ENCODE measurements at regions not wholly inside any gene's neighbourhood (a gene's known extent, or its start where the extent isn't known, plus 50 kb on each side); places are given as distances from the start of the nearest gene placed in this dataset.

- no peak for ATAC-seq
These were observed 488.7 kb upstream of the COX7C start for GRCh38 chr5:86129009-86129408.

More at GRCh38 chr5:86129009-86129408, 488.7 kb upstream of the COX7C start:
- Histone ChIP-seq H3K79me2 (ENCODE audit: control insufficient read depth, insufficient read depth, low read length) (no peaks in the 10 kb centered on the region), H3K27me3 (replicated peaks in 1 of 2; ENCODE audit: control insufficient read depth in 2 of 2, insufficient read depth in 2 of 2, low read length in 1 of 2) (no peaks in the 10 kb centered on the region), H3K4me3 (no peak overlapping the region), H3K9ac (ENCODE audit: control insufficient read depth, insufficient read depth, low read length) (no peak overlapping the region), H3K4me2 (ENCODE audit: control insufficient read depth, insufficient read depth) (no peak overlapping the region), H4K20me1 (ENCODE audit: control insufficient read depth, insufficient read depth) (no peaks in the 10 kb centered on the region), H3K36me3 (ENCODE audit: control insufficient read depth in 2 of 2, insufficient read depth in 2 of 2, low read length in 1 of 2) (no peaks in the 10 kb centered on the region), H3K4me1 (ENCODE audit: control insufficient read depth, insufficient read depth, low read length) (no peaks in the 10 kb centered on the region), H2AFZ (ENCODE audit: control insufficient read depth, low read depth, low read length) (no peak overlapping the region), H3K27ac (ENCODE audit: control insufficient read depth, insufficient read depth) (no peak overlapping the region), H3K9me3 (replicated peaks; ENCODE audit: control insufficient read depth, insufficient read depth, low read length) (no peaks in the 10 kb centered on the region)
- TF ChIP-seq LARP7 (IDR thresholded peaks at IDR 0.05) (no peak), EED (IDR thresholded peaks at IDR 0.05; ENCODE audit: low read depth) (no peak), MTA3 (IDR thresholded peaks at IDR 0.05; ENCODE audit: borderline replicate concordance, low read length) (no peak), ZSCAN29 (IDR thresholded peaks at IDR 0.05) (no peak), DPF2 (IDR thresholded peaks at IDR 0.05) (no peak), E4F1 (IDR thresholded peaks at IDR 0.05; ENCODE audit: borderline replicate concordance, partially characterized antibody) (no peak), IRF3 (IDR thresholded peaks at IDR 0.05) (no peak), PRDM15 (CRISPR knock-in tag; IDR thresholded peaks at IDR 0.05) (no peak), SMAD5 (IDR thresholded peaks at IDR 0.05; ENCODE audit: low read depth) (no peak), RELB (IDR thresholded peaks at IDR 0.05; ENCODE audit: low read depth) (no peak)
- in situ Hi-C loops (cut with MboI): no loop called here
- no peak for DNase-seq (ENCODE audit: low read depth, low spot score)
- POLR2A ChIA-PET: no interaction called here
- intact Hi-C loops (cut with micrococcal nuclease; ENCODE audit: unreplicated experiment): no loop called here
- CTCF ChIA-PET: no interaction called here
- RAD21 ChIA-PET (ENCODE audit: unreplicated experiment): no interaction called here
- SMC1A ChIA-PET (ENCODE audit: uncharacterized antibody, unreplicated experiment): no interaction called here
- no peak for FAIRE-seq
- BruUV-seq (replicated peaks): no TSS peak
